ENCODE measurements at regions not wholly inside any gene's neighbourhood (a gene's known extent, or its start where the extent isn't known, plus 50 kb on each side); places are given as distances from the start of the nearest gene placed in this dataset.

GRCh38 chr7:22601003-22601402 is 101.0 kb upstream of the STEAP1B start:
- no peak for TF ChIP-seq CTCF (IDR thresholded peaks at IDR 0.05)
- no peak for TF ChIP-seq EZH2 (IDR thresholded peaks at IDR 0.05; ENCODE audit: borderline replicate concordance, insufficient read depth, low read depth, low read length, poor library complexity, severe bottlenecking)

Measured in B cell (primary cell).